Parathyroid adenoma (tissue), 2 donors: ENCODE measurements at regions not wholly inside any gene's neighbourhood (a gene's known extent, or its start where the extent isn't known, plus 50 kb on each side); places are given as distances from the start of the nearest gene placed in this dataset.

Experiments used
- H2AFZ ChIP-seq: fragments of 300-600 bp; sonication (generic); one replicate; pipeline ENCODE4 v1.7.0; 2017; ENCODE audit warnings: antibody characterized with exemption, mild to moderate bottlenecking
- H3K27ac ChIP-seq: fragments of 300-600 bp; sonication (generic); one replicate; pipeline ENCODE4 v1.7.0; 2017
- H3K27me3 ChIP-seq: fragments of 300-600 bp; sonication (generic); one replicate; pipeline ENCODE4 v1.7.0; 2017; ENCODE audit warnings: low read length; ENCODE audit not compliant: control insufficient read depth, insufficient read depth
- H3K36me3 ChIP-seq: fragments of 300-600 bp; sonication (generic); one replicate; pipeline ENCODE4 v1.7.0; 2017; ENCODE audit warnings: low read length; ENCODE audit not compliant: control insufficient read depth, insufficient read depth
- H3K4me1 ChIP-seq: fragments of 300-600 bp; sonication (generic); one replicate; pipeline ENCODE4 v1.7.0; 2017; ENCODE audit warnings: control low read depth
- H3K4me2 ChIP-seq: fragments of 300-600 bp; sonication (generic); one replicate; pipeline ENCODE4 v1.7.0; 2017; ENCODE audit warnings: low read length
- H3K4me3 ChIP-seq: fragments of 300-600 bp; sonication (generic); one replicate; pipeline ENCODE4 v1.7.0; 2017; ENCODE audit warnings: low read depth, low read length
- H3K79me2 ChIP-seq: fragments of 300-600 bp; sonication (generic); one replicate; pipeline ENCODE4 v1.7.0; 2017; ENCODE audit warnings: control low read depth
- H3K9ac ChIP-seq: fragments of 300-600 bp; sonication (generic); one replicate; pipeline ENCODE4 v1.7.0; 2017; ENCODE audit warnings: mild to moderate bottlenecking
- H3K9me3 ChIP-seq: fragments of 300-600 bp; sonication (generic); one replicate; pipeline ENCODE4 v1.7.0; 2017; ENCODE audit warnings: low read length; ENCODE audit not compliant: control insufficient read depth
- TF ChIP-seq, protein P1 (sequence below): fragments of 300-600 bp; sonication (generic); IDR thresholded peaks from one replicate; pipeline ENCODE4 v1.7.0; 2017; ENCODE audit warnings: antibody characterized with exemption, mild to moderate bottlenecking
- donor health status: primary hyperparathyroidism.

- H3K9ac ChIP-seq: no peak overlapping the region
- no peaks in the 10 kb centered on the region for H3K9me3 ChIP-seq
- no peaks in the 10 kb centered on the region for H3K36me3 ChIP-seq
- H3K4me2 ChIP-seq: no peak overlapping the region
- H3K79me2 ChIP-seq: no peaks in the 10 kb centered on the region
- H3K4me3 ChIP-seq: no peak overlapping the region
- no peak overlapping the region for H3K27ac ChIP-seq
- no peaks in the 10 kb centered on the region for H3K27me3 ChIP-seq
- TF ChIP-seq, protein P1, sequence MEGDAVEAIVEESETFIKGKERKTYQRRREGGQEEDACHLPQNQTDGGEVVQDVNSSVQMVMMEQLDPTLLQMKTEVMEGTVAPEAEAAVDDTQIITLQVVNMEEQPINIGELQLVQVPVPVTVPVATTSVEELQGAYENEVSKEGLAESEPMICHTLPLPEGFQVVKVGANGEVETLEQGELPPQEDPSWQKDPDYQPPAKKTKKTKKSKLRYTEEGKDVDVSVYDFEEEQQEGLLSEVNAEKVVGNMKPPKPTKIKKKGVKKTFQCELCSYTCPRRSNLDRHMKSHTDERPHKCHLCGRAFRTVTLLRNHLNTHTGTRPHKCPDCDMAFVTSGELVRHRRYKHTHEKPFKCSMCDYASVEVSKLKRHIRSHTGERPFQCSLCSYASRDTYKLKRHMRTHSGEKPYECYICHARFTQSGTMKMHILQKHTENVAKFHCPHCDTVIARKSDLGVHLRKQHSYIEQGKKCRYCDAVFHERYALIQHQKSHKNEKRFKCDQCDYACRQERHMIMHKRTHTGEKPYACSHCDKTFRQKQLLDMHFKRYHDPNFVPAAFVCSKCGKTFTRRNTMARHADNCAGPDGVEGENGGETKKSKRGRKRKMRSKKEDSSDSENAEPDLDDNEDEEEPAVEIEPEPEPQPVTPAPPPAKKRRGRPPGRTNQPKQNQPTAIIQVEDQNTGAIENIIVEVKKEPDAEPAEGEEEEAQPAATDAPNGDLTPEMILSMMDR: no peak
- H2AFZ ChIP-seq: no peak overlapping the region
- H3K4me1 ChIP-seq: no peaks in the 10 kb centered on the region
Measured at GRCh38 chr15:52857937-52858781, 68.0 kb upstream of the ONECUT1 start.

DNA sequence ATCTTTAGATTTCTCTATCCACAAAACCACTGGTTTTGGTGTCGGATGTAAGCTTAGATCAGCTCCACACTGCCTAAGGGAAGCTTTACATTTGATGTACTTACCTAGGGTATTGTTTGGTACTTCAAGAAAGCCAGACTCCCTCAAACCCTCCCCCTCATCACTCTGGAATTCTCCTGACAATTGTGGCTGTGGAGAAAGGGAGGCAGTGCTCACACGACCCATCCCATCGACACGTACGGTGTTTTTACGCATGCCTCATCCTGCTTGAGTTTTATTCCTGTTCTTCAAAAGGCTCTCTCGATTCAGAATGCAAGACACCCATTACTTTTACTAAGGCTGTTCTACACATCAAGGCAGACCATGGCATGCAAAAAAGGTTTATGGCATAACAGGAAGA lies 67.3 kb upstream of the ONECUT1 start:
- H3K36me3 ChIP-seq: no peaks in the 10 kb centered on the region
- H3K9me3 ChIP-seq: no peaks in the 10 kb centered on the region
- no peaks in the 10 kb centered on the region for H3K27me3 ChIP-seq
- TF ChIP-seq, protein P1: no peak
- H3K9ac ChIP-seq: no peak overlapping the region
- no peak overlapping the region for H3K4me2 ChIP-seq
- no peak overlapping the region for H2AFZ ChIP-seq
- no peak overlapping the region for H3K4me3 ChIP-seq
- H3K79me2 ChIP-seq: no peaks in the 10 kb centered on the region
- no peaks in the 10 kb centered on the region for H3K4me1 ChIP-seq
- no peak overlapping the region for H3K27ac ChIP-seq

- Histone ChIP-seq H2AFZ (no peak overlapping the region), H3K36me3 (no peaks in the 10 kb centered on the region), H3K9ac (no peak overlapping the region), H3K4me1 (no peaks in the 10 kb centered on the region), H3K27ac (no peak overlapping the region), H3K4me3 (no peak overlapping the region), H3K4me2 (no peak overlapping the region), H3K79me2 (no peaks in the 10 kb centered on the region), H3K9me3 (no peaks in the 10 kb centered on the region), H3K27me3 (no peaks in the 10 kb centered on the region)
- TF ChIP-seq, protein P1: no peak
Measured at GRCh38 chr15:52856286-52856685, 66.2 kb upstream of the ONECUT1 start.

- no peak overlapping the region for H3K9ac ChIP-seq
- H3K79me2 ChIP-seq: no peaks in the 10 kb centered on the region
- H2AFZ ChIP-seq: no peak overlapping the region
- no peaks in the 10 kb centered on the region for H3K4me1 ChIP-seq
- no peak overlapping the region for H3K4me3 ChIP-seq
- H3K27me3 ChIP-seq: no peaks in the 10 kb centered on the region
- H3K36me3 ChIP-seq: no peaks in the 10 kb centered on the region
- H3K9me3 ChIP-seq: no peaks in the 10 kb centered on the region
- H3K27ac ChIP-seq: no peak overlapping the region
- TF ChIP-seq, protein P1: no peak
- H3K4me2 ChIP-seq: no peak overlapping the region
Measured at GRCh38 chr15:52855157-52855556, 65.0 kb upstream of the ONECUT1 start.

GRCh38 chr15:52844823-52845222 lies 54.7 kb upstream of the ONECUT1 start:
- H3K27me3 ChIP-seq: no peaks in the 10 kb centered on the region
- H3K9me3 ChIP-seq: no peaks in the 10 kb centered on the region
- no peak overlapping the region for H3K4me3 ChIP-seq
- H3K27ac ChIP-seq: no peak overlapping the region
- no peaks in the 10 kb centered on the region for H3K79me2 ChIP-seq
- H3K9ac ChIP-seq: no peak overlapping the region
- H3K36me3 ChIP-seq: no peaks in the 10 kb centered on the region
- no peaks in the 10 kb centered on the region for H3K4me1 ChIP-seq
- TF ChIP-seq, protein P1: no peak
- H2AFZ ChIP-seq: no peak overlapping the region
- H3K4me2 ChIP-seq: no peak overlapping the region
